A673 (cell line): ENCODE measurements at regions not wholly inside any gene's neighbourhood (a gene's known extent, or its start where the extent isn't known, plus 50 kb on each side); places are given as distances from the start of the nearest gene placed in this dataset.
"Not testable (repeated sequence)": the region's sequence is repeated elsewhere in the genome, so short reads cannot be mapped to it uniquely, and the experiment has no call there.

Experiments used
- BruUV-seq: library from RNA; stranded (reverse); fragments of 400-500 nt; replicated peaks from 2 replicates; lab custom pipeline; 2021; lab: Mats Ljungman, UMichigan
- CTCF ChIA-PET: fragments of 300-600 bp; sonication (Branson Sonifier 250); formaldehyde crosslinking; loops from one replicate; lab custom pipeline; 2022; ENCODE audit warnings: antibody characterized with exemption; lab: Charles Lee
- POLR2A ChIA-PET: fragments of 300-600 bp; sonication (Branson Sonifier 250); formaldehyde crosslinking; loops from one replicate; lab custom pipeline; 2022; ENCODE audit warnings: antibody characterized with exemption; ENCODE audit not compliant: low non-redundant PET; lab: Charles Lee
- DNase-seq: peaks from one replicate; pipeline ENCODE4 v3.0.0-alpha.2; 2015; ENCODE audit warnings: low spot score
- H3K27ac ChIP-seq: fragments of 200-600 bp; sonication (generic); 2 replicates; pipeline ENCODE4 v1.5.1; 2016; ENCODE audit warnings: mixed run types, low read depth, mild to moderate bottlenecking, mixed read lengths, antibody characterized with exemption, low read length; ENCODE audit not compliant: poor library complexity, severe bottlenecking
- H3K27me3 ChIP-seq: fragments of 200-600 bp; sonication (generic); replicated peaks from 2 replicates; pipeline ENCODE4 v1.6.1; 2017; ENCODE audit warnings: mixed run types, low read depth, mild to moderate bottlenecking, mixed read lengths, antibody characterized with exemption, low read length; ENCODE audit not compliant: insufficient read depth, poor library complexity
- H3K36me3 ChIP-seq: fragments of 200-600 bp; sonication (generic); 2 replicates; pipeline ENCODE4 v1.6.1; 2016; ENCODE audit warnings: mixed run types, mild to moderate bottlenecking, mixed read lengths, antibody characterized with exemption, low read length; ENCODE audit not compliant: insufficient read depth, poor library complexity, severe bottlenecking
- H3K4me1 ChIP-seq: fragments of 200-600 bp; sonication (generic); 2 replicates; pipeline ENCODE4 v1.6.1; 2017; ENCODE audit warnings: mixed run types, mild to moderate bottlenecking, mixed read lengths, antibody characterized with exemption, low read length; ENCODE audit not compliant: insufficient read depth, poor library complexity, severe bottlenecking
- H3K4me3 ChIP-seq: fragments of 200-600 bp; sonication (generic); 2 replicates; pipeline ENCODE4 v1.5.1; 2016; ENCODE audit warnings: low read depth, mixed run types, mild to moderate bottlenecking, mixed read lengths, low read length; ENCODE audit not compliant: poor library complexity, severe bottlenecking
- H3K9me3 ChIP-seq: fragments of 200-600 bp; sonication (generic); 2 replicates; pipeline ENCODE4 v1.6.1; 2016; ENCODE audit warnings: mixed run types, low read depth, mild to moderate bottlenecking, mixed read lengths, antibody characterized with exemption, low read length; ENCODE audit not compliant: poor library complexity, severe bottlenecking
- CTCF ChIP-seq: fragments of 300-800, 200-600 bp; sonication (generic); conservative IDR thresholded peaks from 2 replicates; pipeline ENCODE4 v1.5.1; 2017; ENCODE audit warnings: low read depth, mild to moderate bottlenecking, antibody characterized with exemption, low read length, moderate library complexity, mixed read lengths
- EZH2 ChIP-seq: fragments of 200-600 bp; sonication (generic); IDR thresholded peaks from 2 replicates; pipeline ENCODE4 v1.6.1; 2017; ENCODE audit warnings: borderline replicate concordance, low read depth, mild to moderate bottlenecking, mixed read lengths, antibody characterized with exemption, low read length; ENCODE audit not compliant: poor library complexity, severe bottlenecking
- intact Hi-C: fragments of 100-400 bp; cut with micrococcal nuclease; formaldehyde crosslinking; loops from one replicate; pipeline ENCODE4 v1.10.0; 2022; ENCODE audit not compliant: unreplicated experiment

GRCh38 chr13:100773923-100774663 is 99.5 kb upstream of the TMTC4 start:
- Histone ChIP-seq H3K9me3 (no peaks in the 10 kb centered on the region), H3K27me3 (no peaks in the 10 kb centered on the region), H3K4me1 (no peaks in the 10 kb centered on the region), H3K4me3 (no peak overlapping the region), H3K27ac (no peak overlapping the region), H3K36me3 (no peaks in the 10 kb centered on the region)
- BruUV-seq = no TSS peak
- CTCF ChIA-PET = no interaction called here
- intact Hi-C loops = no loop called here
- TF ChIP-seq CTCF (no peak), EZH2 (no peak)
- POLR2A ChIA-PET = interaction anchor here (0.6 kb wide), 1 partner anchor 89 kb away, joined by 3 read pairs; no protein-coding TSS in a partner anchor
- no peak for DNase-seq

- H3K27me3 ChIP-seq = no peaks in the 10 kb centered on the region
- no peaks in the 10 kb centered on the region for H3K4me1 ChIP-seq
- BruUV-seq = no TSS peak
- POLR2A ChIA-PET = no interaction called here
- TF ChIP-seq EZH2 (no peak), CTCF (no peak)
- no peaks in the 10 kb centered on the region for H3K9me3 ChIP-seq
- no peak overlapping the region for H3K27ac ChIP-seq
- CTCF ChIA-PET = no interaction called here
- no peak for DNase-seq
- H3K4me3 ChIP-seq = no peak overlapping the region
- no peaks in the 10 kb centered on the region for H3K36me3 ChIP-seq
- intact Hi-C loops = no loop called here
These were observed 98.8 kb upstream of the TMTC4 start for GRCh38 chr13:100773429-100773828.

- BruUV-seq = no TSS peak
- H3K4me3 ChIP-seq = no peak overlapping the region
- no peaks in the 10 kb centered on the region for H3K9me3 ChIP-seq
- no peaks in the 10 kb centered on the region for H3K36me3 ChIP-seq
- no peak for DNase-seq
- no peaks in the 10 kb centered on the region for H3K27me3 ChIP-seq
- CTCF ChIA-PET = no interaction called here
- intact Hi-C loops = no loop called here
- TF ChIP-seq EZH2 (no peak), CTCF (no peak)
- no peaks in the 10 kb centered on the region for H3K4me1 ChIP-seq
- H3K27ac ChIP-seq = no peak overlapping the region
- POLR2A ChIA-PET = no interaction called here
These were observed 92.6 kb upstream of the TMTC4 start for GRCh38 chr13:100767192-100767591.

GRCh38 chr13:100766570-100766969 is 92.0 kb upstream of the TMTC4 start:
- CTCF ChIA-PET, H3K9me3 ChIP-seq, H3K4me3 ChIP-seq, BruUV-seq, DNase-seq, H3K27me3 ChIP-seq, H3K36me3 ChIP-seq, POLR2A ChIA-PET, H3K27ac ChIP-seq, H3K4me1 ChIP-seq, intact Hi-C loops: not testable (repeated sequence)
